SK-N-SH treated with all-trans-retinoic acid at 6 μM for 48 hours (cell line): ENCODE measurements at regions not wholly inside any gene's neighbourhood (a gene's known extent, or its start where the extent isn't known, plus 50 kb on each side); places are given as distances from the start of the nearest gene placed in this dataset.

Source experiments
- ISL1 ChIP-seq: fragments of 250-450 bp; sonication (Bioruptor Pico); IDR thresholded peaks from 2 replicates; pipeline ENCODE4 v2.1.2; 2022; ENCODE audit warnings: mild to moderate bottlenecking, moderate library complexity
- RARB ChIP-seq: fragments of 250-450 bp; sonication (Bioruptor Pico); IDR thresholded peaks from 2 replicates; pipeline ENCODE4 v1.8.0; 2021; ENCODE audit warnings: mild to moderate bottlenecking, moderate library complexity
- ZFP30 ChIP-seq: fragments of 450-650 bp; formaldehyde crosslinking; IDR thresholded peaks from 2 replicates; pipeline ENCODE4 v1.5.0; 2022; ENCODE audit warnings: mild to moderate bottlenecking, moderate library complexity
- ZNF565 ChIP-seq: fragments of 450-650 bp; formaldehyde crosslinking; conservative IDR thresholded peaks from 2 replicates; pipeline ENCODE4 v1.5.0; 2020; ENCODE audit warnings: low read depth, mild to moderate bottlenecking, moderate library complexity
- TF ChIP-seq, protein P1 (sequence below): fragments of 250-450 bp; sonication (Bioruptor Pico); IDR thresholded peaks from 2 replicates; pipeline ENCODE4 v1.5.1; 2021; ENCODE audit warnings: mild to moderate bottlenecking, moderate library complexity
- TF ChIP-seq, protein P2 (sequence below): fragments of 250-450 bp; sonication (Bioruptor Pico); IDR thresholded peaks from 2 replicates; pipeline ENCODE4 v1.5.1; 2020; ENCODE audit warnings: low read depth, mild to moderate bottlenecking, moderate library complexity
- TF ChIP-seq, protein P3 (sequence below): fragments of 250-450 bp; sonication (Bioruptor Pico); IDR thresholded peaks from 2 replicates; pipeline ENCODE4 v1.8.0; 2020; ENCODE audit warnings: mild to moderate bottlenecking, moderate library complexity, borderline replicate concordance
- TF ChIP-seq, protein P4 (sequence below): fragments of 250-450 bp; sonication (Bioruptor Pico); IDR thresholded peaks from 2 replicates; pipeline ENCODE4 v1.5.0; 2020; ENCODE audit warnings: mild to moderate bottlenecking, moderate library complexity

DNA sequence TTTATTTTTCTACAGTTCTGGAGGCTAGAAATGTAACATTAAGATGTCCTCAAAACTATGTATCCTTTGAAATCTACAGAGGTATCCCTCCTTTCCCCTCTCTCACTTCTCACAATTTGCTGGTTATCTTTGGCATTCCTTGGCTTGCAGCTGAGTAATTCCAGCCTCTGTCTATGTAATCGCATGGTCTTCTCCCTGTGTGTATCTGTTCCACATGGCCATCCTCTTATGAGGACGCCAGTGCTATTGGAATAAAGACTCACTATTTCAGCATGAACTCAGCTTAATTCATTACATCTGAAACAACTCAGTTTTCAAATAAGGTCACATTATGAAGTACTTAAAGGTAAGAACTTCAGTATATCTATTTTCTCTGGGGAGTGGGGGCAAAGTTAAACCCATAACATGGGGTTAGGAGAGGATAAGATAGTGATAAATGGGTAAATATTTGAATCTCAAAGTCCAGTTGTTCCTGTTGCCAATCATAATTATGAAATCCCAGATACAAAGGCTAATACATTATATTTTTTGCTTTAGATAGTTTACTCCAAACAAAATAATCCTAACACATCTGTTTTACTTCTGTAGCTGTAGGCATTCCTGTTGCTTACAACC is 1290.8 kb downstream of the NCAM2 start:
- TF ChIP-seq, protein P1, sequence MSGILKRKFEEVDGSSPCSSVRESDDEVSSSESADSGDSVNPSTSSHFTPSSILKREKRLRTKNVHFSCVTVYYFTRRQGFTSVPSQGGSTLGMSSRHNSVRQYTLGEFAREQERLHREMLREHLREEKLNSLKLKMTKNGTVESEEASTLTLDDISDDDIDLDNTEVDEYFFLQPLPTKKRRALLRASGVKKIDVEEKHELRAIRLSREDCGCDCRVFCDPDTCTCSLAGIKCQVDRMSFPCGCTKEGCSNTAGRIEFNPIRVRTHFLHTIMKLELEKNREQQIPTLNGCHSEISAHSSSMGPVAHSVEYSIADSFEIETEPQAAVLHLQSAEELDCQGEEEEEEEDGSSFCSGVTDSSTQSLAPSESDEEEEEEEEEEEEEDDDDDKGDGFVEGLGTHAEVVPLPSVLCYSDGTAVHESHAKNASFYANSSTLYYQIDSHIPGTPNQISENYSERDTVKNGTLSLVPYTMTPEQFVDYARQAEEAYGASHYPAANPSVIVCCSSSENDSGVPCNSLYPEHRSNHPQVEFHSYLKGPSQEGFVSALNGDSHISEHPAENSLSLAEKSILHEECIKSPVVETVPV (CRISPR knock-in tag) = no peak
- no peak for TF ChIP-seq RARB (CRISPR knock-in tag)
- TF ChIP-seq, protein P2, sequence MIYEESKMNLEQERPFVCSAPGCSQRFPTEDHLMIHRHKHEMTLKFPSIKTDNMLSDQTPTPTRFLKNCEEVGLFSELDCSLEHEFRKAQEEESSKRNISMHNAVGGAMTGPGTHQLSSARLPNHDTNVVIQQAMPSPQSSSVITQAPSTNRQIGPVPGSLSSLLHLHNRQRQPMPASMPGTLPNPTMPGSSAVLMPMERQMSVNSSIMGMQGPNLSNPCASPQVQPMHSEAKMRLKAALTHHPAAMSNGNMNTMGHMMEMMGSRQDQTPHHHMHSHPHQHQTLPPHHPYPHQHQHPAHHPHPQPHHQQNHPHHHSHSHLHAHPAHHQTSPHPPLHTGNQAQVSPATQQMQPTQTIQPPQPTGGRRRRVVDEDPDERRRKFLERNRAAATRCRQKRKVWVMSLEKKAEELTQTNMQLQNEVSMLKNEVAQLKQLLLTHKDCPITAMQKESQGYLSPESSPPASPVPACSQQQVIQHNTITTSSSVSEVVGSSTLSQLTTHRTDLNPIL = no peak
- TF ChIP-seq ZFP30 (CRISPR knock-in tag) = no peak
- no peak for TF ChIP-seq ISL1 (CRISPR knock-in tag)
- no peak for TF ChIP-seq ZNF565 (CRISPR knock-in tag)
- TF ChIP-seq, protein P3, sequence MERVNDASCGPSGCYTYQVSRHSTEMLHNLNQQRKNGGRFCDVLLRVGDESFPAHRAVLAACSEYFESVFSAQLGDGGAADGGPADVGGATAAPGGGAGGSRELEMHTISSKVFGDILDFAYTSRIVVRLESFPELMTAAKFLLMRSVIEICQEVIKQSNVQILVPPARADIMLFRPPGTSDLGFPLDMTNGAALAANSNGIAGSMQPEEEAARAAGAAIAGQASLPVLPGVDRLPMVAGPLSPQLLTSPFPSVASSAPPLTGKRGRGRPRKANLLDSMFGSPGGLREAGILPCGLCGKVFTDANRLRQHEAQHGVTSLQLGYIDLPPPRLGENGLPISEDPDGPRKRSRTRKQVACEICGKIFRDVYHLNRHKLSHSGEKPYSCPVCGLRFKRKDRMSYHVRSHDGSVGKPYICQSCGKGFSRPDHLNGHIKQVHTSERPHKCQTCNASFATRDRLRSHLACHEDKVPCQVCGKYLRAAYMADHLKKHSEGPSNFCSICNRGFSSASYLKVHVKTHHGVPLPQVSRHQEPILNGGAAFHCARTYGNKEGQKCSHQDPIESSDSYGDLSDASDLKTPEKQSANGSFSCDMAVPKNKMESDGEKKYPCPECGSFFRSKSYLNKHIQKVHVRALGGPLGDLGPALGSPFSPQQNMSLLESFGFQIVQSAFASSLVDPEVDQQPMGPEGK (CRISPR knock-in tag) = no peak
- TF ChIP-seq, protein P4, sequence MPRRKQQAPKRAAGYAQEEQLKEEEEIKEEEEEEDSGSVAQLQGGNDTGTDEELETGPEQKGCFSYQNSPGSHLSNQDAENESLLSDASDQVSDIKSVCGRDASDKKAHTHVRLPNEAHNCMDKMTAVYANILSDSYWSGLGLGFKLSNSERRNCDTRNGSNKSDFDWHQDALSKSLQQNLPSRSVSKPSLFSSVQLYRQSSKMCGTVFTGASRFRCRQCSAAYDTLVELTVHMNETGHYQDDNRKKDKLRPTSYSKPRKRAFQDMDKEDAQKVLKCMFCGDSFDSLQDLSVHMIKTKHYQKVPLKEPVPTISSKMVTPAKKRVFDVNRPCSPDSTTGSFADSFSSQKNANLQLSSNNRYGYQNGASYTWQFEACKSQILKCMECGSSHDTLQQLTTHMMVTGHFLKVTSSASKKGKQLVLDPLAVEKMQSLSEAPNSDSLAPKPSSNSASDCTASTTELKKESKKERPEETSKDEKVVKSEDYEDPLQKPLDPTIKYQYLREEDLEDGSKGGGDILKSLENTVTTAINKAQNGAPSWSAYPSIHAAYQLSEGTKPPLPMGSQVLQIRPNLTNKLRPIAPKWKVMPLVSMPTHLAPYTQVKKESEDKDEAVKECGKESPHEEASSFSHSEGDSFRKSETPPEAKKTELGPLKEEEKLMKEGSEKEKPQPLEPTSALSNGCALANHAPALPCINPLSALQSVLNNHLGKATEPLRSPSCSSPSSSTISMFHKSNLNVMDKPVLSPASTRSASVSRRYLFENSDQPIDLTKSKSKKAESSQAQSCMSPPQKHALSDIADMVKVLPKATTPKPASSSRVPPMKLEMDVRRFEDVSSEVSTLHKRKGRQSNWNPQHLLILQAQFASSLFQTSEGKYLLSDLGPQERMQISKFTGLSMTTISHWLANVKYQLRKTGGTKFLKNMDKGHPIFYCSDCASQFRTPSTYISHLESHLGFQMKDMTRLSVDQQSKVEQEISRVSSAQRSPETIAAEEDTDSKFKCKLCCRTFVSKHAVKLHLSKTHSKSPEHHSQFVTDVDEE (CRISPR knock-in tag) = no peak
